HG03159 (cell line): ENCODE measurements at regions not wholly inside any gene's neighbourhood (a gene's known extent, or its start where the extent isn't known, plus 50 kb on each side); places are given as distances from the start of the nearest gene placed in this dataset.
"Not testable (repeated sequence)": the region's sequence is repeated elsewhere in the genome, so short reads cannot be mapped to it uniquely, and the experiment has no call there.

Source experiments
- ATAC-seq: cut with Tn5 transposase; IDR thresholded peaks from one replicate; pipeline ENCODE4 v1.9.1; 2021; ENCODE audit warnings: mild to moderate bottlenecking, moderate library complexity; ENCODE audit not compliant: unreplicated experiment

- no peak for ATAC-seq
Measured at GRCh38 chr18:60888071-60888624, 445.1 kb upstream of the CDH20 start.

- no peak for ATAC-seq
Measured at GRCh38 chr18:60889442-60889841, 443.8 kb upstream of the CDH20 start.

- ATAC-seq, result no peak
Measured at GRCh38 chr18:60891936-60892335, 441.3 kb upstream of the CDH20 start.

GRCh38 chr18:60892441-60892840 is 440.8 kb upstream of the CDH20 start:
- no peak for ATAC-seq

GRCh38 chr18:60892855-60893254 is 440.4 kb upstream of the CDH20 start:
- no peak for ATAC-seq

- ATAC-seq, result no peak
Measured at GRCh38 chr18:60893355-60894097, 439.7 kb upstream of the CDH20 start.

GRCh38 chr18:60894254-60894945 is 438.8 kb upstream of the CDH20 start:
- no peak for ATAC-seq

GRCh38 chr18:60895181-60895580 is 438.0 kb upstream of the CDH20 start:
- no peak for ATAC-seq

- ATAC-seq, result no peak
Measured at GRCh38 chr18:60898111-60898510, 435.1 kb upstream of the CDH20 start.

GRCh38 chr18:60905699-60906098 is 427.5 kb upstream of the CDH20 start:
- no peak for ATAC-seq

GRCh38 chr18:60910534-60910933 is 422.7 kb upstream of the CDH20 start:
- no peak for ATAC-seq

- no peak for ATAC-seq
Measured at GRCh38 chr18:60911504-60911903, 421.7 kb upstream of the CDH20 start.

- no peak for ATAC-seq
Measured at GRCh38 chr18:60915160-60915559, 418.1 kb upstream of the CDH20 start.

GRCh38 chr18:60918862-60919261 is 414.4 kb upstream of the CDH20 start:
- ATAC-seq, result not testable (repeated sequence)

GRCh38 chr18:60925892-60926291 is 407.3 kb upstream of the CDH20 start:
- no peak for ATAC-seq

GRCh38 chr18:60929966-60930365 is 403.3 kb upstream of the CDH20 start:
- ATAC-seq, result no peak

GRCh38 chr18:60935041-60935910 is 398.0 kb upstream of the CDH20 start:
- no peak for ATAC-seq

- no peak for ATAC-seq
Measured at GRCh38 chr18:60936101-60936500, 397.1 kb upstream of the CDH20 start.

- ATAC-seq, result no peak
Measured at GRCh38 chr18:60943297-60943696, 389.9 kb upstream of the CDH20 start.

GRCh38 chr18:60950634-60951033 is 382.6 kb upstream of the CDH20 start:
- ATAC-seq, result no peak

- ATAC-seq, result no peak
Measured at GRCh38 chr18:60951091-60951490, 382.1 kb upstream of the CDH20 start.
